HG02943 (cell line): ENCODE measurements at regions not wholly inside any gene's neighbourhood (a gene's known extent, or its start where the extent isn't known, plus 50 kb on each side); places are given as distances from the start of the nearest gene placed in this dataset.
"Not testable (repeated sequence)": the region's sequence is repeated elsewhere in the genome, so short reads cannot be mapped to it uniquely, and the experiment has no call there.

Source experiments
- ATAC-seq: cut with Tn5 transposase; IDR thresholded peaks from one replicate; pipeline ENCODE4 v1.9.1; 2021; ENCODE audit warnings: mild to moderate bottlenecking, low read depth, moderate library complexity; ENCODE audit not compliant: unreplicated experiment

DNA sequence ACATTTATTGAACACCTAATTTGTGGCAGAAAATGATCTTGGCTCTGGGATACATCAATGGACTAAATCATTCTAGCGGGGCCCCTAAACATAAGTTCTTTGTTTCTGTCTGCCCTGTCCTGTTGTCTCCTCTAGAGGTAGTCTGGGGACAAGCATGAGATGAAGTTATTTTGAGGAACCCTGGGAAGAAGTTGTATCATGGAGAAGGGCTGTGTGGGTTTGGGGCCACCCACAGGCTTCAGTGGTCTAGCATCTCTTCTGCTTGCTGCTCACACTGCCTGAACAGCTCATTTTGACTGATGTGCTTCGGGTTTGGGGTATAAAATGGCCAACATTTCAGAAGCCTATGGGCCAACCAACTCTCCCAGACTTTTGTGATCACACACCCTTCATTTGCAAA lies 50.3 kb upstream of the OSBPL11 start:
- no peak for ATAC-seq

- ATAC-seq: no peak
These were observed 51.3 kb upstream of the OSBPL11 start for GRCh38 chr3:125646581-125646980.

GRCh38 chr3:125647318-125648014 lies 52.2 kb upstream of the OSBPL11 start:
- ATAC-seq: no peak

- ATAC-seq: no peak
These were observed 55.9 kb upstream of the OSBPL11 start for GRCh38 chr3:125651244-125651643.

DNA sequence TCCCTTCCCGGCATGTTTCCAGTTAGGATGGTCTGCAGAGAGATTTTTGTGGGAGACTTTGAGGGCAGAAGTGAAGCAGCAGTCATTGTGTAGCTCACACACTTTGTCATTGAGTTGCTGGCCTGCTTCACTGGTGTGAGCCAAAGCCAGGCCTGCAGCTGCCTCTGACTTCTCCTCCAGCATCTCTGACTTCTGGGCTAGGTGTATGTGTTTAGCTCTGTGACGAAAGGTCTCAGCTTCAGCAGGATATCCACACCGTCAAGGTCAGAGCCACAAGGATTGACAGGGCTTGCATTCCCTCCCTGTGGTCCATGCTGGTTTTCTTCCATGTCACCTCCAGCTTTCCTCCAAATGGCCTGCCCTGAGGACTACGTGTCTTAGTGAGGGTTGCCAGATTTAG lies 57.1 kb upstream of the OSBPL11 start:
- no peak for ATAC-seq

GRCh38 chr3:125654526-125654925 lies 59.2 kb upstream of the OSBPL11 start:
- ATAC-seq: no peak

DNA sequence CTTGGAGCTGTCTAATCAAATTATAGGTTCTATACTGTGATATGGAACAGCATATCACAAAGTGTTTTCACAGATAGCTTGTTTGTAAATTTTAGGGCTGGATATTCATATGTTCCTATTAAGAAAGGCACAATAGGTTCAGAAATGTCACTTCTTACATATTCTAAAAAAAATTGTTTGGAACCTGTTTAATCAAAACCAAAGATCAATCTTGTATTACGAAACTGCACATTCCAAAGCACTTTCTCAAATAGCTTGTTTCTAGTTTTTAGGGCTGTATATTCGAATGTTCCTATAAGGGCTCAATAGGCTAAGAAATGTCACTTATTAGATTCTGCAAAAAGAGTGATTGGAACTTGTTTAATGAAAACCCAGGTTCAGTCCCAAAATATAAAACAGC lies 67.4 kb upstream of the OSBPL11 start:
- no peak for ATAC-seq

- no peak for ATAC-seq
These were observed 75.1 kb upstream of the OSBPL11 start for GRCh38 chr3:125670352-125670751.

GRCh38 chr3:125670945-125671344 lies 75.6 kb upstream of the OSBPL11 start:
- no peak for ATAC-seq

- ATAC-seq: no peak
These were observed 76.4 kb upstream of the OSBPL11 start for GRCh38 chr3:125671461-125672243.

DNA sequence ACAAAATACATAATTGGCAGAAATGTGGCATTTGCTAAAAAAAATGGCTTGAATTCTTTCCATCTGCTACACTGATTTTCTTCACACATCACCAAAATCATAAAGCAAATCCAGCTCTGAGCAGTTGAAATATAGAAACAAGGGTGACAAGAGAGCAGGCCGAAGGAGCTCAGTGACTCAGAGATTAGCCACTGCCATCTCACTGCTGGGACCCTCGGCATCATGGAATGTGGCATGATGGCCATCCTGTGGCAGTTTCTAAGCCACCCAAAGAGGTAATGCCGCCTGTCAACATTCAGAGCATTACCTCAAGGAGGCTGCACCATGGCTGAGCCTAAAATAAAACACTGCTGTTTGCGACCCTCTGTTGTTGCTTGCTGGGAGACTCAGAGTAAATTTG lies 80.5 kb upstream of the OSBPL11 start:
- no peak for ATAC-seq

GRCh38 chr3:125679258-125679657 lies 84.0 kb upstream of the OSBPL11 start:
- ATAC-seq: no peak

DNA sequence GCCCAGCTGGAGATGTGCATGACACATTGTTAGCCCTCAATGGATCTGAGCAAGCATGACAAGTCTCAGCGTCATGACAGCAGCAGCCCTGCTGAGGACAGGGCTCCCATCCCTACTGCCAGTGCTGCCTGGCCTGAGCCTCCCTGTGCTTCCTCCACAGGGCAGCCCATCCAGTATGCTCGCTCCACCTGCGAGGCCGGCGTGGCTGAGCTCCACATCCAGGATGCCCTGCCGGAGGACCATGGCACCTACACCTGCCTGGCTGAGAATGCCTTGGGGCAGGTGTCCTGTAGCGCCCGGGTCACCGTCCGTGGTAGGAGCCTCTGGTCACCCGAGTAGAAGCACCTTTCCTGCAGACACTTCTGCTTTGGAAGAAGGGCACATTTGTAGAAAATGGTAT lies 85.8 kb upstream of the OSBPL11 start:
- ATAC-seq: no peak

- ATAC-seq: not testable (repeated sequence)
These were observed 86.6 kb upstream of the OSBPL11 start for GRCh38 chr3:125681906-125682305.

DNA sequence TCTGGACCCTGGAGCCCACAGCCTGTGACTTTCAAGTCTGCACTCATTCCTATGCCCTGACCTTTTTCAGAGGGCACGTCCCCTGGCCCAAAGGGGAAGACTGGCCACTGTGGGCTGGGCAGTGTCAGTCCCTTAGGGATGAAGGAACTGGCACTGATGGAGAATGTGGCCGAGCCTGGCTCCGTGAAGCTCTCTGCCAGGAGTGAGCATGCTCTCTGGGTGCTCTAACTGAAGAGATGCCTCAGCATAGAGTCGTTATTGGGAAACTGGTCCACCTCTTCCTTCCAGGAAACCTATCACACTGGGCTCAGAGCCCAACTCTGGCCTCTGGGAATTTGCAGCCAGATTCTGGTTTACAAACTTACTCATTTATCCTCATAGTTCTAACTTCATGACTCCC lies 87.3 kb upstream of the OSBPL11 start:
- ATAC-seq: not testable (repeated sequence)

DNA sequence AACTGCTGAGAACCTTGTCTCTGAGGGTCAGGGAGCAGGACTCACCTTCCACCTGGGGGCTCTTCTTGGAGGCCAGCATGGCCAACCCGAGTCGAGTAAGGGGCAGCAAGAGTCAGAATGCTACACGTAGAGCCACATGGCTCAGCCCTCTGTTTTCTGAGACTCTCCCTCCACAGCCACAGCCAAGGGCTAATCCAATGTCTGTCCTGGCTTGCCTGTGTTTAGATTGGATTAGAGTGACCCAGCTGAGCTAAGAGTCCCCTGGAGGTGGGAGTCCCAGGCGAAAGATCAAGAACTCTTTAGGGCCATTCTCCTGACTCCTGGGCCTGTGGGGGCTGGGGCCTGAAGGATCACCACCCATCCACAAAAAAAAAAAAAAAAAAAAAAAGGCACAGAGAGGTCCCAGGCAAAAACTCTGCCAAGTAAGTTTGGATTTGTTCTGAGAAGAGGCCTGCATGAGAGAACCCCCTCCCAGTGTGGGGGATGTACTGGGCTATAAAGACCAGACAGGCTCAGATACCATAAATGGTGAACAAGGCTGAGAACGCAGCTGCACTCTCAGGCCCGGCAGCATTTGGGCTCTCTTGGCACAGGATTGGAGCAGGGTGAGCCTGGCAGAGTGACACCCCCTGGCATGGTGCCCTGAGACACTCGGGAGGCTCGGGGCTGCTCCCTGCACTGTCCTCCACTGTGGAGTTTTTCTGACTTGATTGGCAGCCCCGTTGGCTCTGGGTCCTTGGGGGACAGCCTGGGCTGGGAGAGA lies 88.0 kb upstream of the OSBPL11 start:
- ATAC-seq: no peak

DNA sequence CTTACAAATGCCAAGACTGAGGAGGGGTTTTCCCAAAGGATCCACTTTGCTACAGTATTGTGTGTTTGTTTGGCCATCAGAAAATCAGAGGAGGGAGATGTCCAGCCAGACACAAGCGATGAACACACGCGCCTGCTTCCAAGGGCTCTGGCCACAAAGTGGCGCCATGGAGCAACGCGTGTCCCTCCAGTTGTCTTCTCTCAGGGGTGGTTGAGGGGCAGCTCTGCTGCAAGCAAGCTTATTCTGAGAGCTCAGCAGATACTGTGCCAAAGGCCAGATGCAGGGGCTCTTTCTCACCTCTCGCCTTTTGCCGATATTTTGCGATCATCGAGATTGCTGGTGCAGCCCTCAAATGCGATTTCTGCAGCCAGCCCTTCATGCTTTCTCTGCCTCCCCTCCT lies 88.9 kb upstream of the OSBPL11 start:
- ATAC-seq: no peak

DNA sequence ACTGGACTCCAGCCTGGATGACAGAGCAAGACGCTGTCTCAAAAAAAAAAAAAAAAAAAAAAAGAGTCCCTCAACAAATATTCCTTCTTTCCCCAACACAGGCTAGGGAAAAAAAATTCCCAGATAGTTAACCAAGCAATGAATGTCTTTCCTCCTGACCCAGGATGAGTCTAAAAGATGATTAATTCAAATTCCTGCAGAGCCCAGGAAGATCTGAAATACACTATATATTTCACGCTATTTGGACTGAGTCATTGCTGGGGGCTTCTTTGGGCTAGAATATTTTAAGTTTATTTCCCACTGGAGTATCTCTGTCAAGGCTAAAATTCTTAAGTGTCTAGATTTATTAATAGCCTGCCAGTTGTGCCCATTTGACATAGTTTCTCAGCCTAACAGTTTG lies 90.4 kb upstream of the OSBPL11 start:
- not testable (repeated sequence) for ATAC-seq

GRCh38 chr3:125692361-125692760 lies 97.1 kb upstream of the OSBPL11 start:
- no peak for ATAC-seq

GRCh38 chr3:125693887-125694286 lies 98.6 kb upstream of the OSBPL11 start:
- ATAC-seq: no peak

- no peak for ATAC-seq
These were observed 99.5 kb upstream of the OSBPL11 start for GRCh38 chr3:125694761-125695294.
